ENCODE measurements at regions not wholly inside any gene's neighbourhood (a gene's known extent, or its start where the extent isn't known, plus 50 kb on each side); places are given as distances from the start of the nearest gene placed in this dataset.

- no peak for TF ChIP-seq POLR2A (IDR thresholded peaks at IDR 0.05)
- TF ChIP-seq, protein P1, sequence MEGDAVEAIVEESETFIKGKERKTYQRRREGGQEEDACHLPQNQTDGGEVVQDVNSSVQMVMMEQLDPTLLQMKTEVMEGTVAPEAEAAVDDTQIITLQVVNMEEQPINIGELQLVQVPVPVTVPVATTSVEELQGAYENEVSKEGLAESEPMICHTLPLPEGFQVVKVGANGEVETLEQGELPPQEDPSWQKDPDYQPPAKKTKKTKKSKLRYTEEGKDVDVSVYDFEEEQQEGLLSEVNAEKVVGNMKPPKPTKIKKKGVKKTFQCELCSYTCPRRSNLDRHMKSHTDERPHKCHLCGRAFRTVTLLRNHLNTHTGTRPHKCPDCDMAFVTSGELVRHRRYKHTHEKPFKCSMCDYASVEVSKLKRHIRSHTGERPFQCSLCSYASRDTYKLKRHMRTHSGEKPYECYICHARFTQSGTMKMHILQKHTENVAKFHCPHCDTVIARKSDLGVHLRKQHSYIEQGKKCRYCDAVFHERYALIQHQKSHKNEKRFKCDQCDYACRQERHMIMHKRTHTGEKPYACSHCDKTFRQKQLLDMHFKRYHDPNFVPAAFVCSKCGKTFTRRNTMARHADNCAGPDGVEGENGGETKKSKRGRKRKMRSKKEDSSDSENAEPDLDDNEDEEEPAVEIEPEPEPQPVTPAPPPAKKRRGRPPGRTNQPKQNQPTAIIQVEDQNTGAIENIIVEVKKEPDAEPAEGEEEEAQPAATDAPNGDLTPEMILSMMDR (IDR thresholded peaks at IDR 0.05): no peak
These were observed 292.0 kb upstream of the SLCO3A1 start for GRCh38 chr15:91561371-91562100.

Measured in body of pancreas (tissue), 4 donors.